Natural killer cell (primary cell): ENCODE measurements at regions not wholly inside any gene's neighbourhood (a gene's known extent, or its start where the extent isn't known, plus 50 kb on each side); places are given as distances from the start of the nearest gene placed in this dataset.

Source experiments
- ATAC-seq, 3 donors: fragments of 150-1000 bp in 2 of 3; fragments of 200-7000 bp in 1 of 3; cut with Tn5 transposase; 1 replicate in 1 of 3; 2 replicates in 2 of 3; pipeline ENCODE4 v1.10.0; 2021; ENCODE audit warnings: mild to moderate bottlenecking in 2 of 3, moderate library complexity in 2 of 3
- DNase-seq, 2 donors: peaks; one replicate each; pipeline versions ENCODE4 v3.0.0 to v3.0.0-alpha.2; 2013 to 2021; ENCODE audit warnings: mixed read lengths in 1 of 2
- H3K27ac ChIP-seq: one replicate; pipeline ENCODE4 v1.5.1; 2013; ENCODE audit warnings: mild to moderate bottlenecking, low read length
- H3K27me3 ChIP-seq: one replicate; pipeline ENCODE4 v1.6.1; 2013; ENCODE audit warnings: low read length; ENCODE audit not compliant: control insufficient read depth, insufficient read depth
- H3K36me3 ChIP-seq: one replicate; pipeline ENCODE4 v1.6.1; 2013; ENCODE audit warnings: low read length; ENCODE audit not compliant: control insufficient read depth, insufficient read depth
- H3K4me1 ChIP-seq: one replicate; pipeline ENCODE4 v1.6.1; 2013; ENCODE audit warnings: low read length; ENCODE audit not compliant: control insufficient read depth, insufficient read depth
- H3K4me3 ChIP-seq: one replicate; pipeline ENCODE4 v1.5.1; 2013; ENCODE audit warnings: low read length
- H3K9me3 ChIP-seq: one replicate; pipeline ENCODE4 v1.6.1; 2013; ENCODE audit warnings: low read length; ENCODE audit not compliant: control insufficient read depth, insufficient read depth
- H3K27ac Mint-ChIP-seq, 2 donors: one replicate each; pipeline ENCODE4 v1.8.0; 2022; ENCODE audit warnings: mild to moderate bottlenecking in 2 of 2, mixed read lengths in 2 of 2, moderate library complexity in 1 of 2
- H3K27me3 Mint-ChIP-seq, 2 donors: one replicate each; pipeline ENCODE4 v1.8.0; 2022; ENCODE audit warnings: low read depth in 2 of 2, mixed read lengths in 2 of 2
- H3K36me3 Mint-ChIP-seq: one replicate; pipeline ENCODE4 v1.8.0; 2022; ENCODE audit warnings: mixed read lengths
- H3K4me1 Mint-ChIP-seq, 2 donors: one replicate each; pipeline ENCODE4 v1.8.0; 2022; ENCODE audit warnings: mixed read lengths in 2 of 2
- H3K4me3 Mint-ChIP-seq: one replicate; pipeline ENCODE4 v1.8.0; 2022; ENCODE audit warnings: mild to moderate bottlenecking, moderate library complexity, mixed read lengths
- H3K9me3 Mint-ChIP-seq, 2 donors: one replicate each; pipeline ENCODE4 v1.8.0; 2022; ENCODE audit warnings: mixed read lengths in 2 of 2
- WGBS: methylation state at CpG from one replicate; pipeline ENCODE4 v1.1.7; 2013; ENCODE audit warnings: missing lambda C conversion rate; ENCODE audit not compliant: insufficient coverage; 5-methylcytosine and 5-hydroxymethylcytosine counted together
- intact Hi-C: fragments of 100-400 bp; cut with micrococcal nuclease; formaldehyde crosslinking; loops from one replicate; pipeline ENCODE4 v1.14.2; 2022
- TF ChIP-seq, protein P1 (sequence below): fragments of 200-600 bp; IDR thresholded peaks from one replicate; pipeline ENCODE4 v1.8.0; 2022; ENCODE audit warnings: antibody characterized with exemption

GRCh38 chrX:861921-862320, 231.3 kb downstream of the SHOX start:
- intact Hi-C loops, result no loop called here
- no peaks in the 10 kb centered on the region for H3K4me1 Mint-ChIP-seq
- no peaks in the 10 kb centered on the region for H3K27me3 ChIP-seq

DNA sequence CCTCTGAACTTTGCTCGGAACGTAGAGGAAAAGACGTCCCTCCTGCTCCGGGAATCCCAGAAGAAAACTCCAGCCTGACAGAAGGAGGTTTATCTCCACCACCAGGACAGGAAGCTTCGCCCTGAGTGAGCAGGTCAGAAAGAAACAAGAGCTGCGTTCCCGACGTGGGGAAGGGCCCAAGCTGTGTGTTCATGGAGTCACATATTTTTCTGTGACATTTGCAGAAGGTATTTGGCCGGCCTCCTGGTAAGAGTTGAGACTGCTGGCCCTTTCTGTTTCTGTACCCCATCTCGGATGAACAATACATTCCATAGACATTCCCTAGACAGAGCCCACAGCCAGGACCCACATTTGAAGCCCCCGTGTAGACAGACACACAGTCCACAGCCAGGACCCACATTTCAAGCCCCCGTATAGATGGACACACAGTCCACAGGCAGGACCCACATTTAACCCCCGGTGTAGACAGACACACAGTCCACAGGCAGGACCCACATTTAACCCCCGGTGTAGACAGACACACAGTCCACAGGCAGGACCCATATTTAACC, 230.8 kb downstream of the SHOX start:
- no peaks in the 10 kb centered on the region for H3K9me3 ChIP-seq
- no peaks in the 10 kb centered on the region for H3K36me3 ChIP-seq
- Mint-ChIP-seq H3K36me3 (no peaks in the 10 kb centered on the region), H3K27me3 (no peaks in the 10 kb centered on the region), H3K27ac (no peak overlapping the region), H3K4me3 (no peak overlapping the region), H3K4me1 (no peaks in the 10 kb centered on the region), H3K9me3 (peaks cover 4 to 11% of the 10 kb centered on the region in 2 donors)
- DNase-seq (no peak), ATAC-seq (no peak)
- no peaks in the 10 kb centered on the region for H3K4me1 ChIP-seq
- no peak overlapping the region for H3K27ac ChIP-seq
- H3K27me3 ChIP-seq, result no peaks in the 10 kb centered on the region
- intact Hi-C loops, result no loop called here
- H3K4me3 ChIP-seq, result no peak overlapping the region
- TF ChIP-seq, protein P1, sequence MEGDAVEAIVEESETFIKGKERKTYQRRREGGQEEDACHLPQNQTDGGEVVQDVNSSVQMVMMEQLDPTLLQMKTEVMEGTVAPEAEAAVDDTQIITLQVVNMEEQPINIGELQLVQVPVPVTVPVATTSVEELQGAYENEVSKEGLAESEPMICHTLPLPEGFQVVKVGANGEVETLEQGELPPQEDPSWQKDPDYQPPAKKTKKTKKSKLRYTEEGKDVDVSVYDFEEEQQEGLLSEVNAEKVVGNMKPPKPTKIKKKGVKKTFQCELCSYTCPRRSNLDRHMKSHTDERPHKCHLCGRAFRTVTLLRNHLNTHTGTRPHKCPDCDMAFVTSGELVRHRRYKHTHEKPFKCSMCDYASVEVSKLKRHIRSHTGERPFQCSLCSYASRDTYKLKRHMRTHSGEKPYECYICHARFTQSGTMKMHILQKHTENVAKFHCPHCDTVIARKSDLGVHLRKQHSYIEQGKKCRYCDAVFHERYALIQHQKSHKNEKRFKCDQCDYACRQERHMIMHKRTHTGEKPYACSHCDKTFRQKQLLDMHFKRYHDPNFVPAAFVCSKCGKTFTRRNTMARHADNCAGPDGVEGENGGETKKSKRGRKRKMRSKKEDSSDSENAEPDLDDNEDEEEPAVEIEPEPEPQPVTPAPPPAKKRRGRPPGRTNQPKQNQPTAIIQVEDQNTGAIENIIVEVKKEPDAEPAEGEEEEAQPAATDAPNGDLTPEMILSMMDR, result no peak
- 72% methylated on average over 13 of the region's 14 CpGs for WGBS

More at GRCh38 chrX:861921-862320, 231.3 kb downstream of the SHOX start:
- no peak for ATAC-seq
- no peak for DNase-seq
- no peaks in the 10 kb centered on the region for H3K9me3 ChIP-seq
- Mint-ChIP-seq H3K36me3 (no peaks in the 10 kb centered on the region), H3K27ac (no peak overlapping the region), H3K27me3 (no peaks in the 10 kb centered on the region), H3K4me3 (no peak overlapping the region), H3K9me3 (peaks cover 4 to 11% of the 10 kb centered on the region in 2 donors)
- H3K27ac ChIP-seq, result no peak overlapping the region
- TF ChIP-seq, protein P1, result no peak
- WGBS, result 81% methylated on average over 9 of the region's 9 CpGs
- no peaks in the 10 kb centered on the region for H3K4me1 ChIP-seq
- H3K4me3 ChIP-seq, result no peak overlapping the region
- no peaks in the 10 kb centered on the region for H3K36me3 ChIP-seq

- TF ChIP-seq, protein P1, result no peak
- Mint-ChIP-seq H3K27ac (no peak overlapping the region), H3K36me3 (no peaks in the 10 kb centered on the region), H3K9me3 (peaks cover 4 to 18% of the 10 kb centered on the region in 2 donors), H3K4me3 (no peak overlapping the region), H3K27me3 (no peaks in the 10 kb centered on the region), H3K4me1 (no peaks in the 10 kb centered on the region)
- no peak overlapping the region for H3K27ac ChIP-seq
- no peaks in the 10 kb centered on the region for H3K36me3 ChIP-seq
- H3K4me3 ChIP-seq, result no peak overlapping the region
- H3K9me3 ChIP-seq, result no peaks in the 10 kb centered on the region
- H3K4me1 ChIP-seq, result no peaks in the 10 kb centered on the region
- intact Hi-C loops, result no loop called here
- WGBS, result 95% methylated on average over 1 of the region's 1 CpG
- DNase-seq (no peak), ATAC-seq (no peak)
- H3K27me3 ChIP-seq, result no peaks in the 10 kb centered on the region
Observed at GRCh38 chrX:859329-859728, 228.7 kb downstream of the SHOX start.

- H3K27ac ChIP-seq, result no peak overlapping the region
- no peaks in the 10 kb centered on the region for H3K27me3 ChIP-seq
- intact Hi-C loops, result no loop called here
- no peaks in the 10 kb centered on the region for H3K36me3 Mint-ChIP-seq
- H3K9me3 Mint-ChIP-seq, result peaks cover 4 to 18% of the 10 kb centered on the region in 2 donors
- H3K4me3 Mint-ChIP-seq, result no peak overlapping the region
- DNase-seq (no peak), ATAC-seq (no peak)
- no peaks in the 10 kb centered on the region for H3K9me3 ChIP-seq
- no peaks in the 10 kb centered on the region for H3K4me1 ChIP-seq
- no peak overlapping the region for H3K27ac Mint-ChIP-seq
- TF ChIP-seq, protein P1, result no peak
- H3K36me3 ChIP-seq, result no peaks in the 10 kb centered on the region
- no peaks in the 10 kb centered on the region for H3K27me3 Mint-ChIP-seq
- WGBS, result 100% methylated on average over 1 of the region's 1 CpG
- H3K4me3 ChIP-seq, result no peak overlapping the region
- H3K4me1 Mint-ChIP-seq, result no peaks in the 10 kb centered on the region
Observed at GRCh38 chrX:858542-859078, 228.0 kb downstream of the SHOX start.
